ENCODE measurements at regions not wholly inside any gene's neighbourhood (a gene's known extent, or its start where the extent isn't known, plus 50 kb on each side); places are given as distances from the start of the nearest gene placed in this dataset.

GRCh38 chr10:80737209-80737608 lies 199.5 kb downstream of the SH2D4B start:
- TF ChIP-seq POLR2A (IDR thresholded peaks at IDR 0.05; ENCODE audit: low read depth, low read length) = no peak
- no peak for TF ChIP-seq TAF1 (IDR thresholded peaks at IDR 0.05; ENCODE audit: low read depth, low read length)
- TF ChIP-seq POLR2AphosphoS5 (IDR thresholded peaks at IDR 0.05; ENCODE audit: low read depth, low read length) = no peak

Data from GM12891 (cell line).